ENCODE measurements at regions not wholly inside any gene's neighbourhood (a gene's known extent, or its start where the extent isn't known, plus 50 kb on each side); places are given as distances from the start of the nearest gene placed in this dataset.
"Not testable (repeated sequence)": the region's sequence is repeated elsewhere in the genome, so short reads cannot be mapped to it uniquely, and the experiment has no call there.

GRCh38 chr7:35931134-35931533 is 130.3 kb downstream of the SEPTIN7 start:
- H3K27ac ChIP-seq (ENCODE audit: low read length); CTCF ChIA-PET; H3K9me3 ChIP-seq; H3K4me1 ChIP-seq (ENCODE audit: control insufficient read depth in 1 of 2, extremely low read depth in 1 of 2, insufficient read depth in 2 of 2, low read length in 2 of 2); H3K36me3 Mint-ChIP-seq; H3K27me3 ChIP-seq (replicated peaks in 1 of 2; ENCODE audit: control insufficient read depth in 2 of 2, extremely low read depth in 1 of 2, insufficient read depth in 2 of 2, low read length in 1 of 2); H3K27me3 Mint-ChIP-seq; H3K36me3 ChIP-seq (ENCODE audit: control insufficient read depth in 2 of 2, extremely low read depth in 1 of 2, insufficient read depth in 1 of 2, low read length in 1 of 2); H3K9me3 Mint-ChIP-seq; H3K4me3 Mint-ChIP-seq; H3K4me3 ChIP-seq (ENCODE audit: control insufficient read depth in 1 of 2, extremely low read depth in 1 of 2, low read length in 1 of 2); ATAC-seq (replicated peaks in 1 of 4); DNase-seq; H3K4me1 Mint-ChIP-seq; POLR2A ChIA-PET; H3K27ac Mint-ChIP-seq: not testable (repeated sequence)

- H3K4me3 Mint-ChIP-seq; H3K4me1 Mint-ChIP-seq; H3K9me3 ChIP-seq; H3K27ac ChIP-seq (ENCODE audit: low read length); H3K4me1 ChIP-seq (ENCODE audit: control insufficient read depth in 1 of 2, extremely low read depth in 1 of 2, insufficient read depth in 2 of 2, low read length in 2 of 2); H3K36me3 Mint-ChIP-seq; H3K27me3 ChIP-seq (replicated peaks in 1 of 2; ENCODE audit: control insufficient read depth in 2 of 2, extremely low read depth in 1 of 2, insufficient read depth in 2 of 2, low read length in 1 of 2); H3K27me3 Mint-ChIP-seq; ATAC-seq (replicated peaks in 1 of 4); H3K4me3 ChIP-seq (ENCODE audit: control insufficient read depth in 1 of 2, extremely low read depth in 1 of 2, low read length in 1 of 2); H3K9me3 Mint-ChIP-seq; CTCF ChIA-PET; H3K36me3 ChIP-seq (ENCODE audit: control insufficient read depth in 2 of 2, extremely low read depth in 1 of 2, insufficient read depth in 1 of 2, low read length in 1 of 2); POLR2A ChIA-PET; H3K27ac Mint-ChIP-seq; DNase-seq: not testable (repeated sequence)
These were observed 130.7 kb downstream of the SEPTIN7 start for GRCh38 chr7:35931551-35931950.

- H3K9me3 Mint-ChIP-seq; H3K9me3 ChIP-seq; H3K4me1 Mint-ChIP-seq; H3K27ac ChIP-seq (ENCODE audit: low read length); H3K4me3 Mint-ChIP-seq; CTCF ChIA-PET; H3K4me1 ChIP-seq (ENCODE audit: control insufficient read depth in 1 of 2, extremely low read depth in 1 of 2, insufficient read depth in 2 of 2, low read length in 2 of 2); ATAC-seq (replicated peaks in 1 of 4); H3K36me3 Mint-ChIP-seq; H3K36me3 ChIP-seq (ENCODE audit: control insufficient read depth in 2 of 2, extremely low read depth in 1 of 2, insufficient read depth in 1 of 2, low read length in 1 of 2); H3K4me3 ChIP-seq (ENCODE audit: control insufficient read depth in 1 of 2, extremely low read depth in 1 of 2, low read length in 1 of 2); H3K27me3 ChIP-seq (replicated peaks in 1 of 2; ENCODE audit: control insufficient read depth in 2 of 2, extremely low read depth in 1 of 2, insufficient read depth in 2 of 2, low read length in 1 of 2); DNase-seq; POLR2A ChIA-PET; H3K27ac Mint-ChIP-seq; H3K27me3 Mint-ChIP-seq: not testable (repeated sequence)
- 100% methylated on average over 2 of the region's 8 CpGs for WGBS (ENCODE audit: insufficient coverage)
These were observed 139.8 kb downstream of the SEPTIN7 start for GRCh38 chr7:35940695-35941094.

- H3K36me3 Mint-ChIP-seq, POLR2A ChIA-PET: not testable (repeated sequence)
These were observed 144.8 kb downstream of the SEPTIN7 start for GRCh38 chr7:35945621-35946020.

GRCh38 chr7:35955735-35956134 is 154.9 kb downstream of the SEPTIN7 start:
- CTCF ChIA-PET: not testable (repeated sequence)

More at GRCh38 chr7:35945621-35946020, 144.8 kb downstream of the SEPTIN7 start:
- ATAC-seq (replicated peaks in 1 of 4); H3K27ac Mint-ChIP-seq; H3K27me3 Mint-ChIP-seq; CTCF ChIA-PET; H3K4me1 Mint-ChIP-seq; H3K4me1 ChIP-seq (ENCODE audit: control insufficient read depth in 1 of 2, extremely low read depth in 1 of 2, insufficient read depth in 2 of 2, low read length in 2 of 2); H3K27ac ChIP-seq (ENCODE audit: low read length); H3K27me3 ChIP-seq (replicated peaks in 1 of 2; ENCODE audit: control insufficient read depth in 2 of 2, extremely low read depth in 1 of 2, insufficient read depth in 2 of 2, low read length in 1 of 2); H3K9me3 Mint-ChIP-seq; H3K9me3 ChIP-seq; DNase-seq; H3K36me3 ChIP-seq (ENCODE audit: control insufficient read depth in 2 of 2, extremely low read depth in 1 of 2, insufficient read depth in 1 of 2, low read length in 1 of 2); H3K4me3 ChIP-seq (ENCODE audit: control insufficient read depth in 1 of 2, extremely low read depth in 1 of 2, low read length in 1 of 2); H3K4me3 Mint-ChIP-seq: not testable (repeated sequence)

GRCh38 chr7:35956988-35957387 is 156.1 kb downstream of the SEPTIN7 start:
- H3K36me3 ChIP-seq (ENCODE audit: control insufficient read depth in 2 of 2, extremely low read depth in 1 of 2, insufficient read depth in 1 of 2, low read length in 1 of 2); H3K27me3 ChIP-seq (replicated peaks in 1 of 2; ENCODE audit: control insufficient read depth in 2 of 2, extremely low read depth in 1 of 2, insufficient read depth in 2 of 2, low read length in 1 of 2); POLR2A ChIA-PET; H3K4me3 ChIP-seq (ENCODE audit: control insufficient read depth in 1 of 2, extremely low read depth in 1 of 2, low read length in 1 of 2); H3K36me3 Mint-ChIP-seq; H3K9me3 ChIP-seq; H3K4me3 Mint-ChIP-seq; CTCF ChIA-PET; H3K27me3 Mint-ChIP-seq; H3K4me1 ChIP-seq (ENCODE audit: control insufficient read depth in 1 of 2, extremely low read depth in 1 of 2, insufficient read depth in 2 of 2, low read length in 2 of 2); DNase-seq; H3K27ac Mint-ChIP-seq; H3K9me3 Mint-ChIP-seq; H3K27ac ChIP-seq (ENCODE audit: low read length); H3K4me1 Mint-ChIP-seq; ATAC-seq (replicated peaks in 1 of 4): not testable (repeated sequence)
- WGBS (ENCODE audit: insufficient coverage): 100% methylated on average over 2 of the region's 3 CpGs

More at GRCh38 chr7:35955735-35956134, 154.9 kb downstream of the SEPTIN7 start:
- H3K4me3 Mint-ChIP-seq; H3K4me1 ChIP-seq (ENCODE audit: control insufficient read depth in 1 of 2, extremely low read depth in 1 of 2, insufficient read depth in 2 of 2, low read length in 2 of 2); H3K27ac ChIP-seq (ENCODE audit: low read length); H3K27me3 ChIP-seq (replicated peaks in 1 of 2; ENCODE audit: control insufficient read depth in 2 of 2, extremely low read depth in 1 of 2, insufficient read depth in 2 of 2, low read length in 1 of 2); H3K36me3 ChIP-seq (ENCODE audit: control insufficient read depth in 2 of 2, extremely low read depth in 1 of 2, insufficient read depth in 1 of 2, low read length in 1 of 2); H3K9me3 Mint-ChIP-seq; H3K27me3 Mint-ChIP-seq; H3K36me3 Mint-ChIP-seq; DNase-seq; H3K4me3 ChIP-seq (ENCODE audit: control insufficient read depth in 1 of 2, extremely low read depth in 1 of 2, low read length in 1 of 2); ATAC-seq (replicated peaks in 1 of 4); H3K9me3 ChIP-seq; H3K27ac Mint-ChIP-seq; H3K4me1 Mint-ChIP-seq; POLR2A ChIA-PET: not testable (repeated sequence)
- WGBS (ENCODE audit: insufficient coverage): 91% methylated on average over 11 of the region's 13 CpGs

- H3K27me3 Mint-ChIP-seq; H3K27me3 ChIP-seq (replicated peaks in 1 of 2; ENCODE audit: control insufficient read depth in 2 of 2, extremely low read depth in 1 of 2, insufficient read depth in 2 of 2, low read length in 1 of 2); H3K4me1 ChIP-seq (ENCODE audit: control insufficient read depth in 1 of 2, extremely low read depth in 1 of 2, insufficient read depth in 2 of 2, low read length in 2 of 2); H3K9me3 ChIP-seq; H3K4me3 ChIP-seq (ENCODE audit: control insufficient read depth in 1 of 2, extremely low read depth in 1 of 2, low read length in 1 of 2); H3K36me3 Mint-ChIP-seq; POLR2A ChIA-PET; ATAC-seq (replicated peaks in 1 of 4); H3K27ac ChIP-seq (ENCODE audit: low read length); H3K4me1 Mint-ChIP-seq; H3K4me3 Mint-ChIP-seq; H3K27ac Mint-ChIP-seq; H3K9me3 Mint-ChIP-seq; H3K36me3 ChIP-seq (ENCODE audit: control insufficient read depth in 2 of 2, extremely low read depth in 1 of 2, insufficient read depth in 1 of 2, low read length in 1 of 2); DNase-seq: not testable (repeated sequence)
- CTCF ChIA-PET: interaction anchor here in 1 of 2 donors (0.7 kb wide), 1 partner anchor 1190 kb away, joined by 3 read pairs; no protein-coding TSS in a partner anchor
- no CpG with 5 or more reads among the region's 3 CpGs for WGBS (ENCODE audit: insufficient coverage)
These were observed 160.4 kb downstream of the SEPTIN7 start for GRCh38 chr7:35961260-35961659.
